Colonic mucosa (tissue), 4 donors: ENCODE measurements at regions not wholly inside any gene's neighbourhood (a gene's known extent, or its start where the extent isn't known, plus 50 kb on each side); places are given as distances from the start of the nearest gene placed in this dataset.

ENCODE experiments used
- DNase-seq: peaks from one replicate; pipeline ENCODE4 v3.0.0-alpha.2; 2020
- H3K27ac ChIP-seq: fragments of 200-600 bp; one replicate; pipeline ENCODE4 v1.8.0; 2021
- H3K27me3 ChIP-seq: fragments of 200-600 bp; one replicate; pipeline ENCODE4 v1.8.0; 2021
- H3K36me3 ChIP-seq: fragments of 200-600 bp; one replicate; pipeline ENCODE4 v1.8.0; 2021
- H3K4me1 ChIP-seq: fragments of 200-600 bp; one replicate; pipeline ENCODE4 v1.8.0; 2021; ENCODE audit warnings: mild to moderate bottlenecking
- H3K4me3 ChIP-seq: fragments of 200-600 bp; one replicate; pipeline ENCODE4 v1.8.0; 2021
- H3K9ac ChIP-seq, 2 donors: one replicate each; pipeline ENCODE4 v1.7.0; 2013; ENCODE audit warnings: control low read depth in 2 of 2, low read depth in 2 of 2, low read length in 2 of 2
- H3K9me3 ChIP-seq: fragments of 200-600 bp; one replicate; pipeline ENCODE4 v1.8.0; 2021
- CTCF ChIP-seq: fragments of 200-600 bp; IDR thresholded peaks from one replicate; pipeline ENCODE4 v1.8.0; 2022; ENCODE audit warnings: antibody characterized with exemption, mild to moderate bottlenecking
- intact Hi-C: fragments of 100-400 bp; cut with DNase I; formaldehyde crosslinking; loops from one replicate; pipeline ENCODE4 v1.14.1; 2022
- donor health status: healthy.
- donor health status: DM: no; HTN: no; CAD: no.
- donor health status: DM: no; HTN: no; CAD: no.

GRCh38 chr5:165152058-165152457 lies 1646.6 kb downstream of the MAT2B start:
- Histone ChIP-seq H3K4me1 (no peaks in the 10 kb centered on the region), H3K36me3 (no peaks in the 10 kb centered on the region), H3K27ac (no peak overlapping the region), H3K9me3 (no peaks in the 10 kb centered on the region), H3K4me3 (no peak overlapping the region), H3K27me3 (no peaks in the 10 kb centered on the region), H3K9ac (no peak overlapping the region)
- intact Hi-C loops = no loop called here
- no peak for DNase-seq
- TF ChIP-seq CTCF = no peak

GRCh38 chr5:165157219-165157618 lies 1651.8 kb downstream of the MAT2B start:
- Histone ChIP-seq H3K36me3 (no peaks in the 10 kb centered on the region), H3K4me3 (no peak overlapping the region), H3K27ac (no peak overlapping the region), H3K9ac (no peak overlapping the region), H3K4me1 (no peaks in the 10 kb centered on the region), H3K27me3 (no peaks in the 10 kb centered on the region), H3K9me3 (no peaks in the 10 kb centered on the region)
- no peak for TF ChIP-seq CTCF
- intact Hi-C loops = no loop called here
- DNase-seq = no peak

GRCh38 chr5:165161204-165161603 lies 1655.8 kb downstream of the MAT2B start:
- Histone ChIP-seq H3K9ac (no peak overlapping the region), H3K4me1 (no peaks in the 10 kb centered on the region), H3K36me3 (no peaks in the 10 kb centered on the region), H3K4me3 (no peak overlapping the region), H3K27ac (no peak overlapping the region), H3K27me3 (no peaks in the 10 kb centered on the region), H3K9me3 (no peaks in the 10 kb centered on the region)
- intact Hi-C loops = no loop called here
- no peak for DNase-seq
- TF ChIP-seq CTCF = no peak

GRCh38 chr5:165163861-165164260 lies 1658.4 kb downstream of the MAT2B start:
- no peaks in the 10 kb centered on the region for H3K27me3 ChIP-seq
- DNase-seq = no peak
- no peak overlapping the region for H3K27ac ChIP-seq
- H3K36me3 ChIP-seq = no peaks in the 10 kb centered on the region
- H3K9me3 ChIP-seq = no peaks in the 10 kb centered on the region
- no peak overlapping the region for H3K4me3 ChIP-seq
- no peak for TF ChIP-seq CTCF
- intact Hi-C loops = no loop called here
- no peaks in the 10 kb centered on the region for H3K4me1 ChIP-seq
- no peak overlapping the region for H3K9ac ChIP-seq

- intact Hi-C loops = no loop called here
- DNase-seq = no peak
- Histone ChIP-seq H3K27me3 (no peaks in the 10 kb centered on the region), H3K9ac (no peak overlapping the region), H3K36me3 (no peaks in the 10 kb centered on the region), H3K4me1 (no peaks in the 10 kb centered on the region), H3K9me3 (no peaks in the 10 kb centered on the region), H3K4me3 (no peak overlapping the region), H3K27ac (no peak overlapping the region)
- TF ChIP-seq CTCF = no peak
Measured at GRCh38 chr5:165173651-165174050, 1668.2 kb downstream of the MAT2B start.

GRCh38 chr5:165175041-165175440 lies 1669.6 kb downstream of the MAT2B start:
- no peak overlapping the region for H3K9ac ChIP-seq
- H3K4me3 ChIP-seq = no peak overlapping the region
- H3K9me3 ChIP-seq = no peaks in the 10 kb centered on the region
- intact Hi-C loops = no loop called here
- H3K36me3 ChIP-seq = no peaks in the 10 kb centered on the region
- H3K27ac ChIP-seq = no peak overlapping the region
- no peaks in the 10 kb centered on the region for H3K27me3 ChIP-seq
- no peak for TF ChIP-seq CTCF
- no peak for DNase-seq
- H3K4me1 ChIP-seq = no peaks in the 10 kb centered on the region
